ENCODE measurements at regions not wholly inside any gene's neighbourhood (a gene's known extent, or its start where the extent isn't known, plus 50 kb on each side); places are given as distances from the start of the nearest gene placed in this dataset.
"Not testable (repeated sequence)": the region's sequence is repeated elsewhere in the genome, so short reads cannot be mapped to it uniquely, and the experiment has no call there.

GRCh38 chr9:66781240-66781639 is 119.3 kb upstream of the ZNF658 start:
- not testable (repeated sequence) for TF ChIP-seq CTCF (IDR thresholded peaks at IDR 0.05; ENCODE audit: low read depth, low read length, missing input control); RAD21 (IDR thresholded peaks at IDR 0.05); SP1 (IDR thresholded peaks at IDR 0.05); TAF1 (conservative IDR thresholded peaks at IDR 0.05); REST (IDR thresholded peaks at IDR 0.05); FOXA2 (IDR thresholded peaks at IDR 0.05); ATF3 (IDR thresholded peaks at IDR 0.05); JUND (IDR thresholded peaks at IDR 0.05); EGR1 (IDR thresholded peaks at IDR 0.05; ENCODE audit: low read depth in 2 of 2); FOXA1 (IDR thresholded peaks at IDR 0.05); HNF4G (IDR thresholded peaks at IDR 0.05)
- TF ChIP-seq, protein P1, sequence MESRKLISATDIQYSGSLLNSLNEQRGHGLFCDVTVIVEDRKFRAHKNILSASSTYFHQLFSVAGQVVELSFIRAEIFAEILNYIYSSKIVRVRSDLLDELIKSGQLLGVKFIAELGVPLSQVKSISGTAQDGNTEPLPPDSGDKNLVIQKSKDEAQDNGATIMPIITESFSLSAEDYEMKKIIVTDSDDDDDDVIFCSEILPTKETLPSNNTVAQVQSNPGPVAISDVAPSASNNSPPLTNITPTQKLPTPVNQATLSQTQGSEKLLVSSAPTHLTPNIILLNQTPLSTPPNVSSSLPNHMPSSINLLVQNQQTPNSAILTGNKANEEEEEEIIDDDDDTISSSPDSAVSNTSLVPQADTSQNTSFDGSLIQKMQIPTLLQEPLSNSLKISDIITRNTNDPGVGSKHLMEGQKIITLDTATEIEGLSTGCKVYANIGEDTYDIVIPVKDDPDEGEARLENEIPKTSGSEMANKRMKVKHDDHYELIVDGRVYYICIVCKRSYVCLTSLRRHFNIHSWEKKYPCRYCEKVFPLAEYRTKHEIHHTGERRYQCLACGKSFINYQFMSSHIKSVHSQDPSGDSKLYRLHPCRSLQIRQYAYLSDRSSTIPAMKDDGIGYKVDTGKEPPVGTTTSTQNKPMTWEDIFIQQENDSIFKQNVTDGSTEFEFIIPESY (IDR thresholded peaks at IDR 0.05): not testable (repeated sequence)

Measured in liver (tissue), 3 donors.